ENCODE measurements at regions not wholly inside any gene's neighbourhood (a gene's known extent, or its start where the extent isn't known, plus 50 kb on each side); places are given as distances from the start of the nearest gene placed in this dataset.

- intact Hi-C loops (cut with DNase I) = no loop called here
- no peaks in the 10 kb centered on the region for H3K9me3 ChIP-seq (ENCODE audit: control insufficient read depth in 2 of 3, insufficient read depth in 1 of 3, low read length in 3 of 3)
- DNase-seq = no peak
- H3K27ac ChIP-seq (ENCODE audit: low read depth in 2 of 2, low read length in 2 of 2) = no peak overlapping the region
- no peaks in the 10 kb centered on the region for H3K4me1 ChIP-seq (ENCODE audit: control insufficient read depth in 2 of 3, insufficient read depth in 2 of 3, low read depth in 1 of 3, low read length in 3 of 3)
- no peak overlapping the region for H3K4me3 ChIP-seq (ENCODE audit: low read length in 3 of 3)
- no peaks in the 10 kb centered on the region for H3K27me3 ChIP-seq (ENCODE audit: control insufficient read depth, insufficient read depth, low read length)
- no peak for FAIRE-seq
- no peak for TF ChIP-seq CTCF (IDR thresholded peaks at IDR 0.05; ENCODE audit: borderline replicate concordance, extremely low read depth, insufficient read depth)
- H3K36me3 ChIP-seq (ENCODE audit: control insufficient read depth in 2 of 3, insufficient read depth in 3 of 3, low read length in 3 of 3) = no peaks in the 10 kb centered on the region
- H3K9ac ChIP-seq (ENCODE audit: low read length in 3 of 3) = no peak overlapping the region
Observed at GRCh38 chr7:46126675-46127300, 205.7 kb upstream of the IGFBP3 start.

GRCh38 chr7:46123756-46124343, 202.8 kb upstream of the IGFBP3 start:
- H3K36me3 ChIP-seq (ENCODE audit: control insufficient read depth in 2 of 3, insufficient read depth in 3 of 3, low read length in 3 of 3) = no peaks in the 10 kb centered on the region
- H3K9ac ChIP-seq (ENCODE audit: low read length in 3 of 3) = no peak overlapping the region
- no peak for FAIRE-seq
- H3K4me3 ChIP-seq (ENCODE audit: low read length in 3 of 3) = no peak overlapping the region
- H3K27me3 ChIP-seq (ENCODE audit: control insufficient read depth, insufficient read depth, low read length) = no peaks in the 10 kb centered on the region
- no peaks in the 10 kb centered on the region for H3K4me1 ChIP-seq (ENCODE audit: control insufficient read depth in 2 of 3, insufficient read depth in 2 of 3, low read depth in 1 of 3, low read length in 3 of 3)
- DNase-seq = no peak
- no peaks in the 10 kb centered on the region for H3K9me3 ChIP-seq (ENCODE audit: control insufficient read depth in 2 of 3, insufficient read depth in 1 of 3, low read length in 3 of 3)
- H3K27ac ChIP-seq (ENCODE audit: low read depth in 2 of 2, low read length in 2 of 2) = no peak overlapping the region
- TF ChIP-seq CTCF (IDR thresholded peaks at IDR 0.05; ENCODE audit: borderline replicate concordance, extremely low read depth, insufficient read depth) = no peak
- intact Hi-C loops (cut with DNase I) = no loop called here

- Histone ChIP-seq H3K36me3 (ENCODE audit: control insufficient read depth in 2 of 3, insufficient read depth in 3 of 3, low read length in 3 of 3) (no peaks in the 10 kb centered on the region), H3K9me3 (ENCODE audit: control insufficient read depth in 2 of 3, insufficient read depth in 1 of 3, low read length in 3 of 3) (no peaks in the 10 kb centered on the region), H3K4me1 (ENCODE audit: control insufficient read depth in 2 of 3, insufficient read depth in 2 of 3, low read depth in 1 of 3, low read length in 3 of 3) (no peaks in the 10 kb centered on the region), H3K27me3 (ENCODE audit: control insufficient read depth, insufficient read depth, low read length) (no peaks in the 10 kb centered on the region), H3K27ac (ENCODE audit: low read depth in 2 of 2, low read length in 2 of 2) (no peak overlapping the region), H3K4me3 (ENCODE audit: low read length in 3 of 3) (no peak overlapping the region), H3K9ac (ENCODE audit: low read length in 3 of 3) (no peak overlapping the region)
- no peak for DNase-seq
- TF ChIP-seq CTCF (IDR thresholded peaks at IDR 0.05; ENCODE audit: borderline replicate concordance, extremely low read depth, insufficient read depth) = no peak
- no peak for FAIRE-seq
- intact Hi-C loops (cut with DNase I) = no loop called here
Observed at GRCh38 chr7:46115410-46115809, 194.3 kb upstream of the IGFBP3 start.
